Stimulated activated effector memory CD8-positive, alpha-beta T cell treated with anti-CD3 and anti-CD28 coated beads, Interleukin-12 subunit alpha, Interleukin-12 subunit beta, amount 100 ng/mL, for 72 hours (primary cell): ENCODE measurements at regions not wholly inside any gene's neighbourhood (a gene's known extent, or its start where the extent isn't known, plus 50 kb on each side); places are given as distances from the start of the nearest gene placed in this dataset.
"Not testable (repeated sequence)": the region's sequence is repeated elsewhere in the genome, so short reads cannot be mapped to it uniquely, and the experiment has no call there.

Experiments used
- ATAC-seq: fragments of 150-1000 bp; cut with Tn5 transposase; 2 replicates; pipeline ENCODE4 v1.10.0; 2021
- DNase-seq, 2 donors: peaks; one replicate each; pipeline ENCODE4 v3.0.0; 2021 to 2022; ENCODE audit warnings: low spot score in 2 of 2
- H3K27ac Mint-ChIP-seq: one replicate; pipeline ENCODE4 v1.8.0; 2022; ENCODE audit warnings: mild to moderate bottlenecking, mixed read lengths
- H3K36me3 Mint-ChIP-seq: one replicate; pipeline ENCODE4 v1.8.0; 2022; ENCODE audit warnings: mild to moderate bottlenecking, mixed read lengths
- H3K4me1 Mint-ChIP-seq: one replicate; pipeline ENCODE4 v1.8.0; 2022; ENCODE audit warnings: mixed read lengths
- H3K4me3 Mint-ChIP-seq: one replicate; pipeline ENCODE4 v1.8.0; 2022; ENCODE audit warnings: mild to moderate bottlenecking, mixed read lengths
- H3K9me3 Mint-ChIP-seq: one replicate; pipeline ENCODE4 v1.8.0; 2022; ENCODE audit warnings: mixed read lengths

- not testable (repeated sequence) for DNase-seq, H3K9me3 Mint-ChIP-seq, H3K27ac Mint-ChIP-seq, H3K4me3 Mint-ChIP-seq, ATAC-seq, H3K36me3 Mint-ChIP-seq, H3K4me1 Mint-ChIP-seq
Measured at GRCh38 chr1:223949944-223950343, 104.2 kb upstream of the TP53BP2 start.

DNA sequence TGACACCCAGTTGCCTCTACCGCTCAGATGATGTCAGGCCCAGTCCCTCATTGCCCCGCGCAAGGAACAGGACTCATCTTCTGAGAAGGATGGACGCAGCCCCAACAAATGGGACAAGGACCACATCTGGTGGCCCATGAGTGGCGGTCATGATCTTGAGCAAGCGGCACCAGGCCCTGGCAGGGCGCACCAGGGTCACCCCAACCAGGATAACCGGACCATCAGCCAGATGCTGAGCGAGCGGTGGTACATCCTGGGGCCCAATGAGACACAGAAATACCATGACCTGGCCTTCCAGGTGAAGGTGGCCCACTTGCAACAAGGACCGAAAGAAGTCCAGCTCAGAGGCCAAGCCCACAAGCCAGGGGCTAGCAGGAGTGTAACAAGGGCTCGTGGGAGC, 102.3 kb upstream of the TP53BP2 start:
- ATAC-seq, DNase-seq, H3K9me3 Mint-ChIP-seq, H3K27ac Mint-ChIP-seq, H3K4me3 Mint-ChIP-seq, H3K36me3 Mint-ChIP-seq, H3K4me1 Mint-ChIP-seq: not testable (repeated sequence)

GRCh38 chr1:223936592-223936991, 90.8 kb upstream of the TP53BP2 start:
- H3K36me3 Mint-ChIP-seq, H3K9me3 Mint-ChIP-seq, ATAC-seq, H3K4me1 Mint-ChIP-seq, DNase-seq, H3K4me3 Mint-ChIP-seq, H3K27ac Mint-ChIP-seq: not testable (repeated sequence)

- DNase-seq, H3K9me3 Mint-ChIP-seq, H3K4me3 Mint-ChIP-seq, H3K27ac Mint-ChIP-seq, ATAC-seq, H3K36me3 Mint-ChIP-seq, H3K4me1 Mint-ChIP-seq: not testable (repeated sequence)
Measured at GRCh38 chr1:223931476-223931875, 85.7 kb upstream of the TP53BP2 start.

GRCh38 chr1:223920805-223921204, 75.1 kb upstream of the TP53BP2 start:
- not testable (repeated sequence) for DNase-seq, H3K4me1 Mint-ChIP-seq

GRCh38 chr1:223915476-223915875, 69.7 kb upstream of the TP53BP2 start:
- not testable (repeated sequence) for H3K27ac Mint-ChIP-seq, DNase-seq, ATAC-seq, H3K4me3 Mint-ChIP-seq, H3K36me3 Mint-ChIP-seq, H3K9me3 Mint-ChIP-seq, H3K4me1 Mint-ChIP-seq

More at GRCh38 chr1:223920805-223921204, 75.1 kb upstream of the TP53BP2 start:
- not testable (repeated sequence) for H3K9me3 Mint-ChIP-seq, H3K36me3 Mint-ChIP-seq, H3K27ac Mint-ChIP-seq, H3K4me3 Mint-ChIP-seq, ATAC-seq

- not testable (repeated sequence) for ATAC-seq, H3K36me3 Mint-ChIP-seq, DNase-seq, H3K4me3 Mint-ChIP-seq, H3K27ac Mint-ChIP-seq, H3K4me1 Mint-ChIP-seq, H3K9me3 Mint-ChIP-seq
Measured at GRCh38 chr1:223913715-223914114, 68.0 kb upstream of the TP53BP2 start.

- not testable (repeated sequence) for H3K4me3 Mint-ChIP-seq, H3K4me1 Mint-ChIP-seq, H3K27ac Mint-ChIP-seq, H3K9me3 Mint-ChIP-seq, ATAC-seq, H3K36me3 Mint-ChIP-seq
- peak in 1 of 2 donors; percentile 59 for DNase-seq
Measured at GRCh38 chr1:223907943-223908587, 62.3 kb upstream of the TP53BP2 start.

GRCh38 chr1:223903221-223903620, 57.5 kb upstream of the TP53BP2 start:
- H3K4me1 Mint-ChIP-seq, H3K36me3 Mint-ChIP-seq, DNase-seq, H3K27ac Mint-ChIP-seq, H3K9me3 Mint-ChIP-seq, H3K4me3 Mint-ChIP-seq, ATAC-seq: not testable (repeated sequence)

- H3K27ac Mint-ChIP-seq, H3K9me3 Mint-ChIP-seq, DNase-seq, H3K4me1 Mint-ChIP-seq, ATAC-seq, H3K4me3 Mint-ChIP-seq, H3K36me3 Mint-ChIP-seq: not testable (repeated sequence)
Measured at GRCh38 chr1:223899775-223900174, 54.0 kb upstream of the TP53BP2 start.

- DNase-seq, H3K4me3 Mint-ChIP-seq, ATAC-seq, H3K9me3 Mint-ChIP-seq, H3K27ac Mint-ChIP-seq, H3K36me3 Mint-ChIP-seq, H3K4me1 Mint-ChIP-seq: not testable (repeated sequence)
Measured at GRCh38 chr1:223897097-223897496, 51.4 kb upstream of the TP53BP2 start.

DNA sequence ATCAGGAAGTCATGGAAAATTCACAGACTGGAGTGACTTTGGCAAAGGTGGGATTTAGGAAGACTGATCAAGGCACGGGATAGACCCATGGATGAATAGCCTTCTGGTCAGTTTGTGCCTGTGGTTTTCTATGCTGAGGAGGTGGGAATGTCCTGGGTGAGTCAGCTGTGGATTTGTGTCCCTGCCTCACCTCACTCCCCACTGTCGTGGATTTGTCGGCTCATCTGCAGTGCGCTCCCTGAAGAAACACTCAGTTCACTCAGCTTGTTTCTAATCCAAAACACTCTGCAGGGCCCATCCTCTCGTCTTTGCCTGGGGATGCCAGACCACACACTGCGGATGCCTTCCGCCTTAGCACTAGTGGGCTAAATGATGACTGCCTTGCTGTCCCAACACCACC, 50.2 kb upstream of the TP53BP2 start:
- not testable (repeated sequence) for H3K36me3 Mint-ChIP-seq, DNase-seq, H3K4me1 Mint-ChIP-seq, ATAC-seq, H3K27ac Mint-ChIP-seq, H3K4me3 Mint-ChIP-seq, H3K9me3 Mint-ChIP-seq
